Glutamatergic neuron (in vitro differentiated cells): ENCODE measurements at regions not wholly inside any gene's neighbourhood (a gene's known extent, or its start where the extent isn't known, plus 50 kb on each side); places are given as distances from the start of the nearest gene placed in this dataset.

ENCODE experiments used
- DNase-seq: peaks from one replicate; pipeline ENCODE4 v3.0.0; 2022
- H3K27ac Mint-ChIP-seq: one replicate; pipeline ENCODE4 v1.8.0; 2020; ENCODE audit warnings: mild to moderate bottlenecking, mixed read lengths, inconsistent platforms; ENCODE audit not compliant: unreplicated experiment
- H3K27me3 Mint-ChIP-seq: one replicate; pipeline ENCODE4 v1.8.0; 2020; ENCODE audit warnings: mild to moderate bottlenecking, moderate library complexity, mixed read lengths, inconsistent platforms; ENCODE audit not compliant: unreplicated experiment
- H3K36me3 Mint-ChIP-seq: one replicate; pipeline ENCODE4 v1.8.0; 2020; ENCODE audit warnings: mild to moderate bottlenecking, mixed read lengths, inconsistent platforms; ENCODE audit not compliant: unreplicated experiment
- H3K4me1 Mint-ChIP-seq: one replicate; pipeline ENCODE4 v1.8.0; 2020; ENCODE audit warnings: mild to moderate bottlenecking, low read depth, mixed read lengths, inconsistent platforms; ENCODE audit not compliant: unreplicated experiment
- H3K4me3 Mint-ChIP-seq: one replicate; pipeline ENCODE4 v1.8.0; 2020; ENCODE audit warnings: mild to moderate bottlenecking, mixed read lengths, inconsistent platforms; ENCODE audit not compliant: unreplicated experiment
- H3K9me3 Mint-ChIP-seq: one replicate; pipeline ENCODE4 v1.8.0; 2020; ENCODE audit warnings: mild to moderate bottlenecking, moderate library complexity, mixed read lengths, inconsistent platforms; ENCODE audit not compliant: unreplicated experiment
- TF ChIP-seq, protein P1 (sequence below): fragments of 200-600 bp; sonication (generic); IDR thresholded peaks from one replicate; pipeline ENCODE4 v1.5.0; 2021; ENCODE audit not compliant: partially characterized antibody, unreplicated experiment

DNA sequence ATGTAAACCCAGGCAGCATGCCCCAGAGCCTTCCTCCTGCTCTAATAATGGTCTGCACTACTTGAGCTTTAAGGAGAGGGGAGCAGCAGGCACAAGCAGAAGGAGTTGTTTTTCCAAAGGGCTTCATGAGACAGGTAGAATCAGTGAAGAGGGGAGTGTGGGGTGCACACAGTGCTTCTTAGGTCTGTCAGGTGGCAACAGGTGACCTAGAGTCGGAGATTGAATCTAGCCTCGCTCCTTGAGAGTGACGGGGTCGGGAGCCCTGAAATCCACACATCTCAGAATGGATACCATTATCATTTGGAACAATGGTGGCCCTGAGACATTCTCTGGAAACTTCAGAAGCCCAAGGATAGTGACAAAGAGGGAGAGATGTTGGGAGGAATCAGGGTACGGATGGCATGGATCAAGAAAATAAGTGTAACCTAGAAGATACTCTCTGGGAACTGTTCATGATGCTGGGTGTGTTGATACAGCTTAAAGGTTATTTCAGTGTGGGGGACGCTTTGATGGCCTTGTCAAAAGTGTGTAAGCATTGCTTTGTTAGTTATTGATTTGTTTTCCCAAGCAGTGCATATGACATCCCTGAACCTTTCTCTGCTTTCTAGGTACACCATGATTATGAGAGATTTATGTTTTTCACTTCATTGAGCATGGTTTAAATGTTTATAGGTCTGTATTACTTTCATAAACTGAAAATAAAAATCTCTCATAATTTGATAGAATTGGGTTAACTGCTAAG is 77.8 kb upstream of the L3MBTL3 start:
- H3K4me1 Mint-ChIP-seq: no peaks in the 10 kb centered on the region
- no peak overlapping the region for H3K4me3 Mint-ChIP-seq
- H3K27ac Mint-ChIP-seq: no peak overlapping the region
- TF ChIP-seq, protein P1, sequence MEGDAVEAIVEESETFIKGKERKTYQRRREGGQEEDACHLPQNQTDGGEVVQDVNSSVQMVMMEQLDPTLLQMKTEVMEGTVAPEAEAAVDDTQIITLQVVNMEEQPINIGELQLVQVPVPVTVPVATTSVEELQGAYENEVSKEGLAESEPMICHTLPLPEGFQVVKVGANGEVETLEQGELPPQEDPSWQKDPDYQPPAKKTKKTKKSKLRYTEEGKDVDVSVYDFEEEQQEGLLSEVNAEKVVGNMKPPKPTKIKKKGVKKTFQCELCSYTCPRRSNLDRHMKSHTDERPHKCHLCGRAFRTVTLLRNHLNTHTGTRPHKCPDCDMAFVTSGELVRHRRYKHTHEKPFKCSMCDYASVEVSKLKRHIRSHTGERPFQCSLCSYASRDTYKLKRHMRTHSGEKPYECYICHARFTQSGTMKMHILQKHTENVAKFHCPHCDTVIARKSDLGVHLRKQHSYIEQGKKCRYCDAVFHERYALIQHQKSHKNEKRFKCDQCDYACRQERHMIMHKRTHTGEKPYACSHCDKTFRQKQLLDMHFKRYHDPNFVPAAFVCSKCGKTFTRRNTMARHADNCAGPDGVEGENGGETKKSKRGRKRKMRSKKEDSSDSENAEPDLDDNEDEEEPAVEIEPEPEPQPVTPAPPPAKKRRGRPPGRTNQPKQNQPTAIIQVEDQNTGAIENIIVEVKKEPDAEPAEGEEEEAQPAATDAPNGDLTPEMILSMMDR: no peak
- no peaks in the 10 kb centered on the region for H3K9me3 Mint-ChIP-seq
- H3K27me3 Mint-ChIP-seq: peaks cover 2% of the 10 kb centered on the region
- no peak for DNase-seq
- H3K36me3 Mint-ChIP-seq: no peaks in the 10 kb centered on the region

DNA sequence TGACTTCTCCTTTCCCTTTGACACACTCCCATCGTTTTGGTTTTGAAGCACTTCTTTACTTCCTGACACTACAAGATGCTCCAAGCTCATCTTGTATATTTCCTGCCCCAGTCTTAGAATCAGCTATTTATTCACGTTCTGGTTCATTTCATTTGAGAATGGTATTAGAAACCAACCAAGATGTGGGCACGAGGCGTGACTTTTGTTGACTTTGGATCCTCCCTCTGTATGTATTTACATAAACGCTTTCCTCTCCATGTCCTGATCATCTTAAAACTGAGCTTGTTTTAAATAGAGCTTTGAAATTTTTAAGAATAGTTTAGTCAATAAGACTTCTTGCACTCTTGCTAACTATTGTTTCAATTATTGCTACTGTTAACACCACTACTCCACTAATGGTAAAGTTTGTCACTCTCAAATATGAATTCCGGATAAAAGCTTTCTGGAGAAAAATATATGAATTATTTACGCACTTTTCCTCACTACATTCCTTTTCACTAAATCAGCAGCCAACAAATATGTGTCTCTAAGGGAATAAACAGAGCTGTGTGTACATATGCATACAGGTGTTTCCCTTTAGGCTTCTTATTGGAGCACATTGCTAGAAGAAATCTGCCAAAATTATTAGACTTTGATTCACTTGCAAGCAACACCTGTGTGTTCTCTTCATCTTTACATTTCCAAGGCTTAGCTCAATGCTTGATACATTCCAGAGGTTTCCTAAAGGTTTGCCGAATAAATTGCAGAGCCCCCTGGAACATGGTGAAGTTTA is 77.3 kb upstream of the TMEM244 start:
- Mint-ChIP-seq H3K27ac (no peak overlapping the region), H3K36me3 (no peaks in the 10 kb centered on the region), H3K27me3 (peaks cover 2% of the 10 kb centered on the region), H3K9me3 (no peaks in the 10 kb centered on the region), H3K4me3 (no peak overlapping the region), H3K4me1 (no peaks in the 10 kb centered on the region)
- TF ChIP-seq, protein P1: no peak
- DNase-seq: no peak

DNA sequence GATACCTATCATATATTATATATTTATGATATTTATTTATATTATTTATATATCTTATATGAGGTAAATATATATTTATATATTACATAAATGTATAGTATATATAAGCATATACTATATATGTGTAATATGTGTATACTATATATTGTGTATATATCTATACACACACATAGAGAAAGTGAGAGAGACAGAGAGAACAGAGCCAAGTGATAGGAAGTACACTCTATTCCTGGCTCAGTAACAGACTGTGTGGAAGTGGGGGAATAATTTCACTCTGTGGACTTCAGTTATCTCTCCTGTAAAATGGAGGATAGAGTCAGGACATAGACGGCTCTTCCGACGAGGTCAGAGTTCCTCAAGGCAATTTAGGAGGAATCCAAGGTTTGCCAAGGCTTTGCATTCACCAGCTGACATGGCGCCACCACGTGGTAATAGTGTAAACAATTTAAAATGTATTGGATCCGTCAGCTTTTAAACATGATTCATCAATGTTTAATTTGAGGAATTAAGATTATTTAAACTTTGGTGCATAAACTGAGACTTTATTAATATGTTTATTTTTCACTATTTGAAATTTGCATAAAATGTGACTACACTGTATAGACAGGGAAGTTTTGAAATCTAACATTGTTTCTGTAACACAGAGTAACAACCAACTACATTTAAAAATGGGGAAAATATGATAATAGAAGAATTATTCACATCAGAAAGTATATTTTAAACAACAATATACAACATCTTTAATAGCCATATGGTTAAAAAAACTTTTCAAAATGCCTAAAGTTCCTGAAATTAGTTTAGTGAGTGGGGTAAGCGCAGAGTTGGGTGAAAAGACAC is 75.4 kb upstream of the TMEM244 start:
- no peak overlapping the region for H3K27ac Mint-ChIP-seq
- no peaks in the 10 kb centered on the region for H3K36me3 Mint-ChIP-seq
- TF ChIP-seq, protein P1: peak; percentile 69
- DNase-seq: peak; percentile 50
- H3K4me1 Mint-ChIP-seq: no peaks in the 10 kb centered on the region
- H3K4me3 Mint-ChIP-seq: no peak overlapping the region
- no peaks in the 10 kb centered on the region for H3K9me3 Mint-ChIP-seq
- H3K27me3 Mint-ChIP-seq: peaks cover 2% of the 10 kb centered on the region

DNA sequence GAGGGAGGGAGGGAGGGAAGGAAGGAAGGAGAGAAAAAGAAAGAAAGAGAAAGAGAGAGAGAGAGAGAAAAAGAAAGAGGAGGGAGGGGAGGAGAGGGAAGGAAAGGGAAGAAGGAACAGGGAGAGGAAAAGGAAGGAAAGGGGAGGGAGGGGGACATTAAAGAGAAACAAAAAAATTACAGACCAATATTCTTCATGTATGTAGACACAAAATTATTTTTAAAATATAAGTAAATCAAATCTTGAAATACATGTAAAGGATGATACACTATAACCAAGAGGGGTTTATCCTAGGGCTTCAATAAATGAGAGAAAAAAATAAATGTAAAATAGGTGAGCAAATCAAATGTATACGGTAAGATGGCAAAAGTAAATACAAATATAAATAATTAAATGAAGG is 71.2 kb upstream of the TMEM244 start:
- Mint-ChIP-seq H3K4me1 (peaks cover 7% of the 10 kb centered on the region), H3K9me3 (peaks cover 2% of the 10 kb centered on the region), H3K4me3 (no peak overlapping the region), H3K36me3 (no peaks in the 10 kb centered on the region), H3K27me3 (no peaks in the 10 kb centered on the region), H3K27ac (no peak overlapping the region)
- TF ChIP-seq, protein P1: no peak
- DNase-seq: no peak
